ENCODE measurements at regions not wholly inside any gene's neighbourhood (a gene's known extent, or its start where the extent isn't known, plus 50 kb on each side); places are given as distances from the start of the nearest gene placed in this dataset.
A peak's percentile ranks its signal among the peaks of the same experiment; 100 is the strongest.

DNA sequence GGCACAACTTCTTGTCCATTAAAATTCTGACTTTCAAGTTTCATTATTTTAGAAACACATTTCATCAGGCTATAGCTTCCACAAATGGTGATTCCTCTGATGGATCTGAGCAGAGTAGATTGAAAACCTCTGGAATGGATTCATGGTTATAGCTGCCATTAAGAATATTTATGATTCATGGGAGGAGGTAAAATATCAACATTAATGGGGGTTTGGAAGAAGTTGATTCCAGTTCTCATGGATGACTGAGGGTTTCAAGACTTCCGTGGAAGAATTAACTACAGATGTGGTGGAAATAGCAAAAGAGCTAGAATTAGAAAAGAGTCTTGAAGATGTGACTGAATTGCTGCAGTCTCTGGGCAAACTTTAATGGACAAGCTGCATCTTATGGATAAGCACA, 797.4 kb downstream of the SUCLG1 start:
- Histone ChIP-seq H3K9ac (ENCODE audit: insufficient read depth, low read length) (no peak overlapping the region), H3K4me3 (replicated peaks in 1 of 4; ENCODE audit: control extremely low read depth in 1 of 4, insufficient read depth in 1 of 4, low read depth in 3 of 4, low read length in 4 of 4) (no peak overlapping the region), H3K4me1 (ENCODE audit: control insufficient read depth, extremely low read depth, insufficient read depth, low read length) (no peaks in the 10 kb centered on the region), H3K27me3 (ENCODE audit: control insufficient read depth, insufficient read depth, low read length) (no peaks in the 10 kb centered on the region), H3K79me2 (ENCODE audit: control insufficient read depth, insufficient read depth, low read length) (no peaks in the 10 kb centered on the region), H3K4me2 (ENCODE audit: extremely low read depth, insufficient read depth, low read length) (no peak overlapping the region), H4K20me1 (ENCODE audit: control insufficient read depth, extremely low read depth, insufficient read depth, low read length) (no peaks in the 10 kb centered on the region), H3K36me3 (ENCODE audit: control insufficient read depth, insufficient read depth, low read length) (no peaks in the 10 kb centered on the region), H3K27ac (ENCODE audit: insufficient read depth, low read length) (no peak overlapping the region), H3K9me3 (ENCODE audit: control insufficient read depth, insufficient read depth, low read depth, low read length) (no peaks in the 10 kb centered on the region), H2AFZ (ENCODE audit: low read length) (no peak overlapping the region)
- TF ChIP-seq CTCF (conservative IDR thresholded peaks at IDR 0.05 in 1 of 2, IDR thresholded peaks at IDR 0.05 in 1 of 2; ENCODE audit: low read depth in 1 of 2, low read length in 2 of 2) = no peak
- TF ChIP-seq EZH2 (IDR thresholded peaks at IDR 0.05; ENCODE audit: low read length, missing control alignments) = no peak
- DNase-seq (ENCODE audit: low read depth in 2 of 2) = no peak

DNA sequence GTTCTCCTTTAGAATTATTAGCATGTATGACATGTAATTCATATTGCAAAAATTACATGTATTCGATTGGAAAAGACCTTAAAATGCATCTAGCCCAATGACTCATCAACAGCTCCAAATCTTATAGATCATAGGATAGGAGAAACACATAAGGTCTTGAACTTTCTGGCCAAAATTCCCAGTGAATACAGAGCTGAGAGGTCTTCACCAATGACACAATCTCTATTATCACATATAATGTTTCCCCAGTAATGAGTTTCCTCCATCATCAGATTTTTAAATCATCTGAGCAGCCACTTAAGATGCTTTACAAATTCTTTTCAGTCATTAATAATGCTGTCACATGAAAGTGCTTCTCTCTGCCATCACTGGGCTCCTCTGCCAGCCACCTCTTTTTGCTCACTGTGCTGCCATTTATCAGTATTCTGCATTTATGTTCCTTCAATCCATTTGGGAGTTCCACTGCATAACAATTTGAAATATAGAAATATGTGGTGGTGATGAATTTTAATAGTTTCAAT, 804.9 kb downstream of the SUCLG1 start:
- Histone ChIP-seq H3K4me2 (ENCODE audit: extremely low read depth, insufficient read depth, low read length) (no peak overlapping the region), H3K4me1 (ENCODE audit: control insufficient read depth, extremely low read depth, insufficient read depth, low read length) (no peaks in the 10 kb centered on the region)

DNA sequence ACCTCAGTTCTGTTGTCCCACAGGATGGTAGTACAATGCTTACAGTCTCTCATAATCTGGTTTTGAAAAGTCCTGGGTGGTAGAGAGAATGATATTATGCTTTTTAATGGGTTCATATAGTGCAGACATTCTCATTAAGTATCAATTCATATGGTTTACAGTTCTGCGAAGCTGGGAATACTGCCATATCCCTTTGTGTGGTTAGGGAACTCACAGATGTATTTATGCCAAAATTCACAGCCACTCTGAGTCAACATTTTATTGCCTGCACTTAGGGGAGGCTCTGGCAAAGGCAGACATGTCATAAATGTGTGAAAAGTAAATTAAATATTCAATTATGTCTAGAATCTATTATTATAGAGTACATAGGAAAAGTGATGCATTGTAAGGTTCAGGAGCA, 808.2 kb downstream of the SUCLG1 start:
- Histone ChIP-seq H3K4me3 (replicated peaks in 1 of 4; ENCODE audit: control extremely low read depth in 1 of 4, insufficient read depth in 1 of 4, low read depth in 3 of 4, low read length in 4 of 4) (no peak overlapping the region), H3K79me2 (ENCODE audit: control insufficient read depth, insufficient read depth, low read length) (no peaks in the 10 kb centered on the region), H3K9ac (ENCODE audit: insufficient read depth, low read length) (no peak overlapping the region), H3K9me3 (ENCODE audit: control insufficient read depth, insufficient read depth, low read depth, low read length) (no peaks in the 10 kb centered on the region), H3K4me1 (ENCODE audit: control insufficient read depth, extremely low read depth, insufficient read depth, low read length) (no peaks in the 10 kb centered on the region), H4K20me1 (ENCODE audit: control insufficient read depth, extremely low read depth, insufficient read depth, low read length) (no peaks in the 10 kb centered on the region), H2AFZ (ENCODE audit: low read length) (no peak overlapping the region), H3K27me3 (ENCODE audit: control insufficient read depth, insufficient read depth, low read length) (no peaks in the 10 kb centered on the region), H3K27ac (ENCODE audit: insufficient read depth, low read length) (no peak overlapping the region), H3K4me2 (ENCODE audit: extremely low read depth, insufficient read depth, low read length) (no peak overlapping the region), H3K36me3 (ENCODE audit: control insufficient read depth, insufficient read depth, low read length) (no peaks in the 10 kb centered on the region)
- TF ChIP-seq CTCF (conservative IDR thresholded peaks at IDR 0.05 in 1 of 2, IDR thresholded peaks at IDR 0.05 in 1 of 2; ENCODE audit: low read depth in 1 of 2, low read length in 2 of 2) (no peak), EZH2 (IDR thresholded peaks at IDR 0.05; ENCODE audit: low read length, missing control alignments) (no peak)
- peak; percentile 3 to 52 for DNase-seq (ENCODE audit: low read depth in 2 of 2)

More for the DNA sequence above, 804.9 kb downstream of the SUCLG1 start:
- Histone ChIP-seq H4K20me1 (ENCODE audit: control insufficient read depth, extremely low read depth, insufficient read depth, low read length) (no peaks in the 10 kb centered on the region), H3K27me3 (ENCODE audit: control insufficient read depth, insufficient read depth, low read length) (no peaks in the 10 kb centered on the region), H3K36me3 (ENCODE audit: control insufficient read depth, insufficient read depth, low read length) (no peaks in the 10 kb centered on the region), H2AFZ (ENCODE audit: low read length) (no peak overlapping the region), H3K4me3 (replicated peaks in 1 of 4; ENCODE audit: control extremely low read depth in 1 of 4, insufficient read depth in 1 of 4, low read depth in 3 of 4, low read length in 4 of 4) (no peak overlapping the region), H3K9ac (ENCODE audit: insufficient read depth, low read length) (no peak overlapping the region), H3K79me2 (ENCODE audit: control insufficient read depth, insufficient read depth, low read length) (no peaks in the 10 kb centered on the region), H3K27ac (ENCODE audit: insufficient read depth, low read length) (no peak overlapping the region), H3K9me3 (ENCODE audit: control insufficient read depth, insufficient read depth, low read depth, low read length) (no peaks in the 10 kb centered on the region)
- TF ChIP-seq EZH2 (IDR thresholded peaks at IDR 0.05; ENCODE audit: low read length, missing control alignments) = no peak
- TF ChIP-seq CTCF (conservative IDR thresholded peaks at IDR 0.05 in 1 of 2, IDR thresholded peaks at IDR 0.05 in 1 of 2; ENCODE audit: low read depth in 1 of 2, low read length in 2 of 2) = no peak
- DNase-seq (ENCODE audit: low read depth in 2 of 2) = no peak

All from fibroblast of lung (primary cell).